HG03108 (cell line): ENCODE measurements at regions not wholly inside any gene's neighbourhood (a gene's known extent, or its start where the extent isn't known, plus 50 kb on each side); places are given as distances from the start of the nearest gene placed in this dataset.
"Not testable (repeated sequence)": the region's sequence is repeated elsewhere in the genome, so short reads cannot be mapped to it uniquely, and the experiment has no call there.

Source experiments
- ATAC-seq: cut with Tn5 transposase; IDR thresholded peaks from one replicate; pipeline ENCODE4 v1.9.1; 2021; ENCODE audit warnings: moderate library complexity; ENCODE audit not compliant: unreplicated experiment

- no peak for ATAC-seq
Measured at GRCh38 chr3:109784852-109785631, 447.7 kb upstream of the DPPA4 start.

- ATAC-seq = no peak
Measured at GRCh38 chr3:109803274-109803673, 465.9 kb upstream of the DPPA4 start.

- no peak for ATAC-seq
Measured at GRCh38 chr3:109804697-109805096, 467.4 kb upstream of the DPPA4 start.

- peak; percentile 71 for ATAC-seq
Measured at GRCh38 chr3:109806929-109807328, 469.6 kb upstream of the DPPA4 start.

GRCh38 chr3:109809513-109809912, 472.2 kb upstream of the DPPA4 start:
- no peak for ATAC-seq

GRCh38 chr3:109818081-109818480, 480.7 kb upstream of the DPPA4 start:
- ATAC-seq = no peak

- no peak for ATAC-seq
Measured at GRCh38 chr3:109819734-109820133, 482.4 kb upstream of the DPPA4 start.

- no peak for ATAC-seq
Measured at GRCh38 chr3:109825971-109826810, 488.8 kb upstream of the DPPA4 start.

- ATAC-seq = no peak
Measured at GRCh38 chr3:109831403-109831802, 494.1 kb upstream of the DPPA4 start.

GRCh38 chr3:109835958-109836357, 498.6 kb upstream of the DPPA4 start:
- no peak for ATAC-seq

GRCh38 chr3:109851854-109852253, 514.5 kb upstream of the DPPA4 start:
- ATAC-seq = no peak

GRCh38 chr3:109852283-109852682, 514.9 kb upstream of the DPPA4 start:
- no peak for ATAC-seq

GRCh38 chr3:109853077-109853731, 515.9 kb upstream of the DPPA4 start:
- ATAC-seq = no peak

- ATAC-seq = no peak
Measured at GRCh38 chr3:109863701-109864100, 526.4 kb upstream of the DPPA4 start.

- no peak for ATAC-seq
Measured at GRCh38 chr3:109864452-109864851, 527.1 kb upstream of the DPPA4 start.

GRCh38 chr3:109869586-109869985, 532.2 kb upstream of the DPPA4 start:
- no peak for ATAC-seq

- no peak for ATAC-seq
Measured at GRCh38 chr3:109874896-109875708, 537.8 kb upstream of the DPPA4 start.

- ATAC-seq = not testable (repeated sequence)
Measured at GRCh38 chr3:109877616-109878015, 540.3 kb upstream of the DPPA4 start.

GRCh38 chr3:109882144-109882543, 544.8 kb upstream of the DPPA4 start:
- ATAC-seq = no peak

- ATAC-seq = no peak
Measured at GRCh38 chr3:109887293-109887692, 549.9 kb upstream of the DPPA4 start.

- ATAC-seq = no peak
Measured at GRCh38 chr3:109888026-109888425, 550.7 kb upstream of the DPPA4 start.
